HepG2 (cell line): ENCODE measurements at regions not wholly inside any gene's neighbourhood (a gene's known extent, or its start where the extent isn't known, plus 50 kb on each side); places are given as distances from the start of the nearest gene placed in this dataset.

ENCODE experiments used
- ATAC-seq: fragments of 200-7000 bp; cut with Tn5 transposase; 3 replicates; pipeline ENCODE4 v1.9.1; 2020; ENCODE audit warnings: mild to moderate bottlenecking, moderate library complexity
- BruUV-seq: library from RNA; stranded (reverse); fragments of 400-500 nt; replicated peaks from 2 replicates; lab custom pipeline; 2021; lab: Mats Ljungman, UMichigan
- CTCF ChIA-PET: fragments of 300-600 bp; formaldehyde crosslinking; extraction: SDS; loops from one replicate; lab custom pipeline; 2021; ENCODE audit warnings: low total read pairs, inconsistent platforms, low intra/inter-chr PET ratio; lab: Yijun Ruan, JAX
- POLR2A ChIA-PET: fragments of 350-600 bp; sonication (Branson Sonifier 250); formaldehyde crosslinking; loops from one replicate; lab custom pipeline; 2020; ENCODE audit warnings: antibody characterized with exemption, inconsistent platforms; lab: Yijun Ruan, JAX
- DNase-seq: peaks from one replicate; pipeline ENCODE4 v3.0.0-alpha.2; 2015; ENCODE audit warnings: low spot score
- FAIRE-seq: peaks from 3 replicates; lab custom pipeline; 2011; peaks lifted over from hg19 to GRCh38; lab: Jason Lieb, UNC
- H2AFZ ChIP-seq: one replicate; pipeline ENCODE4 v1.6.1; 2011; ENCODE audit warnings: low read length, inconsistent platforms
- H3K27ac ChIP-seq: fragments of 300-600 bp; 3 replicates; pipeline ENCODE4 v1.8.0; 2011; ENCODE audit warnings: mixed run types, mild to moderate bottlenecking, mixed read lengths, low read length, inconsistent platforms; ENCODE audit not compliant: insufficient read depth; ENCODE audit errors: extremely low read length
- H3K27me3 ChIP-seq, 2 experiments: fragments of 200-600 bp in 1 of 2; 2 replicates in 1 of 2; 3 replicates in 1 of 2; pipeline versions ENCODE4 v1.6.0 to v1.8.0; 2011; ENCODE audit warnings: low read length in 2 of 2, mild to moderate bottlenecking in 2 of 2, moderate library complexity in 2 of 2, inconsistent platforms in 1 of 2; ENCODE audit not compliant: insufficient read depth in 2 of 2, control insufficient read depth in 1 of 2
- H3K36me3 ChIP-seq, 2 experiments: fragments of 200-600 bp in 1 of 2; replicated peaks in 1 of 2; 2 replicates in 1 of 2; 3 replicates in 1 of 2; pipeline versions ENCODE4 v1.5.1 to v1.8.0; 2011; ENCODE audit warnings: low read length in 2 of 2, inconsistent platforms in 1 of 2; ENCODE audit not compliant: insufficient read depth in 2 of 2, control insufficient read depth in 1 of 2
- H3K4me1 ChIP-seq: 2 replicates; pipeline ENCODE4 v1.5.1; 2012; ENCODE audit warnings: low read length, inconsistent platforms; ENCODE audit not compliant: insufficient read depth
- H3K4me2 ChIP-seq: 2 replicates; pipeline ENCODE4 v1.6.0; 2011; ENCODE audit warnings: low read depth, low read length, inconsistent platforms
- H3K4me3 ChIP-seq, 3 experiments: fragments of 200-600 bp in 1 of 3; sonication (generic), shearing (Covaris generic) in 1 of 3; replicated peaks in 1 of 3; 2 replicates each; pipeline ENCODE4 v1.5.1; 2011 to 2016; ENCODE audit warnings: low read length in 3 of 3, inconsistent platforms in 2 of 3, low read depth in 2 of 3, mild to moderate bottlenecking in 2 of 3, control low read depth in 1 of 3, mixed read lengths in 1 of 3; ENCODE audit not compliant: insufficient read depth in 1 of 3
- H3K79me2 ChIP-seq: one replicate; pipeline ENCODE4 v1.6.1; 2011; ENCODE audit warnings: low read length, inconsistent platforms; ENCODE audit not compliant: insufficient read depth
- H3K9ac ChIP-seq: 2 replicates; pipeline ENCODE4 v1.6.0; 2011; ENCODE audit warnings: mild to moderate bottlenecking, low read depth, low read length, inconsistent platforms; ENCODE audit not compliant: insufficient read depth
- H3K9me3 ChIP-seq: 2 replicates; pipeline ENCODE4 v1.5.1; 2012; ENCODE audit warnings: mild to moderate bottlenecking, low read length
- H4K20me1 ChIP-seq: 2 replicates; pipeline ENCODE4 v1.6.0; 2011; ENCODE audit warnings: inconsistent platforms, mild to moderate bottlenecking, low read length, moderate library complexity; ENCODE audit not compliant: insufficient read depth
- KDM5B ChIP-seq: sonication (generic); formaldehyde crosslinking; IDR thresholded peaks from 2 replicates; pipeline ENCODE4 v1.4.0; 2020; ENCODE audit warnings: missing genetic modification reagents, mild to moderate bottlenecking, borderline replicate concordance
- PAWR ChIP-seq: sonication (generic); formaldehyde crosslinking; IDR thresholded peaks from 2 replicates; pipeline ENCODE4 v1.4.0; 2020; ENCODE audit warnings: missing genetic modification reagents, mild to moderate bottlenecking, borderline replicate concordance
- PRDM4 ChIP-seq: sonication (generic); formaldehyde crosslinking; IDR thresholded peaks from 2 replicates; pipeline ENCODE4 v1.9.0; 2021; ENCODE audit warnings: missing genetic modification reagents, borderline replicate concordance
- ZBED4 ChIP-seq: sonication (generic); formaldehyde crosslinking; IDR thresholded peaks from 2 replicates; pipeline ENCODE4 v1.4.0; 2020; ENCODE audit warnings: missing genetic modification reagents, borderline replicate concordance
- ZBTB38 ChIP-seq: sonication (generic); formaldehyde crosslinking; IDR thresholded peaks from 2 replicates; pipeline ENCODE4 v1.5.1; 2020; ENCODE audit warnings: mild to moderate bottlenecking, missing genetic modification reagents
- ZHX1 ChIP-seq: sonication (generic); formaldehyde crosslinking; IDR thresholded peaks from 2 replicates; pipeline ENCODE4 v1.8.1; 2022; ENCODE audit warnings: low read depth, mild to moderate bottlenecking, missing genetic modification reagents
- ZNF34 ChIP-seq: sonication (generic); formaldehyde crosslinking; IDR thresholded peaks from 2 replicates; pipeline ENCODE4 v1.4.0; 2020; ENCODE audit warnings: mild to moderate bottlenecking, missing genetic modification reagents, borderline replicate concordance
- ZNF414 ChIP-seq: sonication (generic); formaldehyde crosslinking; IDR thresholded peaks from 2 replicates; pipeline ENCODE4 v1.5.0; 2020; ENCODE audit warnings: missing genetic modification reagents
- ZNF639 ChIP-seq: conservative IDR thresholded peaks from 2 replicates; pipeline ENCODE4 v1.6.1; 2018; ENCODE audit warnings: missing genetic modification reagents
- ZNF678 ChIP-seq: sonication (generic); formaldehyde crosslinking; IDR thresholded peaks from 2 replicates; pipeline ENCODE4 v1.4.0; 2020; ENCODE audit warnings: mild to moderate bottlenecking, missing genetic modification reagents
- WGBS: methylation state at CpG from one replicate; pipeline ENCODE4 v1.1.6; 2017; ENCODE audit warnings: low lambda C conversion rate; 5-methylcytosine and 5-hydroxymethylcytosine counted together
- in situ Hi-C: cut with HindIII; loops from 2 replicates; pipeline ENCODE4 v1.10.0; 2017; ENCODE audit warnings: low pct_unique_long_range_greater_than_20kb; ENCODE audit not compliant: extremely low pct_ligation_motif_present
- intact Hi-C: fragments of 100-400 bp; cut with micrococcal nuclease; formaldehyde crosslinking; loops from one replicate; pipeline ENCODE4 v1.10.0; 2022; ENCODE audit not compliant: unreplicated experiment

GRCh38 chr3:144282313-144282712, 310.7 kb downstream of the DIPK2A start (continued):
- TF ChIP-seq ZBED4 (CRISPR knock-in tag) (no peak), ZNF639 (CRISPR knock-in tag) (no peak)

- Histone ChIP-seq H3K79me2 (no peaks in the 10 kb centered on the region), H3K4me1 (no peaks in the 10 kb centered on the region), H3K4me2 (no peak overlapping the region), H3K27ac (no peak overlapping the region), H4K20me1 (no peaks in the 10 kb centered on the region), H2AFZ (no peak overlapping the region), H3K9ac (no peak overlapping the region), H3K9me3 (no peaks in the 10 kb centered on the region; the same call in 1 of the 2 replicates), H3K4me3 (no peak overlapping the region), H3K36me3 (no peaks in the 10 kb centered on the region), H3K27me3 (no peaks in the 10 kb centered on the region; a peak in 1 of 5 replicates)
- no peak for TF ChIP-seq PRDM4 (CRISPR knock-in tag)
- TF ChIP-seq ZBTB38, result no peak
- TF ChIP-seq KDM5B (CRISPR knock-in tag), result no peak
- TF ChIP-seq ZNF678 (CRISPR knock-in tag), result no peak
- TF ChIP-seq ZHX1 (CRISPR knock-in tag), result no peak
- TF ChIP-seq ZNF34 (CRISPR knock-in tag), result no peak
- no peak for TF ChIP-seq ZNF414 (CRISPR knock-in tag)
- no peak for TF ChIP-seq PAWR (CRISPR knock-in tag)
- 25% methylated on average over 6 of the region's 6 CpGs for WGBS
- POLR2A ChIA-PET, result no interaction called here
- DNase-seq, result no peak
- FAIRE-seq, result no peak
- no peak for ATAC-seq
- intact Hi-C loops, result no loop called here
- no TSS peak for BruUV-seq
- in situ Hi-C loops, result no loop called here
- CTCF ChIA-PET, result no interaction called here
Measured at GRCh38 chr3:144286235-144286910, 314.8 kb downstream of the DIPK2A start.
